Gastroesophageal sphincter (tissue), 4 donors: ENCODE measurements at regions not wholly inside any gene's neighbourhood (a gene's known extent, or its start where the extent isn't known, plus 50 kb on each side); places are given as distances from the start of the nearest gene placed in this dataset.

Experiments
- ATAC-seq: fragments of 150-250 bp; one replicate; pipeline ENCODE4 v1.9.1; 2016; ENCODE audit warnings: mild to moderate bottlenecking, moderate library complexity
- H3K27ac ChIP-seq, 4 donors: fragments of 200-600 bp; sonication (generic) in 3 of 4; 1 replicate in 3 of 4; 2 replicates in 1 of 4; pipeline ENCODE4 v1.5.1; 2016 to 2019
- H3K27me3 ChIP-seq: fragments of 200-600 bp; sonication (generic); one replicate; pipeline ENCODE4 v1.5.1; 2019
- H3K36me3 ChIP-seq, 2 donors: fragments of 200-600 bp; sonication (generic); one replicate each; pipeline ENCODE4 v1.5.1; 2019; ENCODE audit warnings: control low read depth in 1 of 2
- H3K4me1 ChIP-seq, 3 donors: fragments of 200-600 bp; sonication (generic); 1 replicate in 2 of 3; 2 replicates in 1 of 3; pipeline ENCODE4 v1.5.1; 2016 to 2019; ENCODE audit warnings: control low read depth in 2 of 3
- H3K4me3 ChIP-seq, 2 donors: fragments of 200-600 bp; sonication (generic); one replicate each; pipeline ENCODE4 v1.5.1; 2019; ENCODE audit warnings: mild to moderate bottlenecking in 1 of 2, moderate library complexity in 1 of 2
- H3K9me3 ChIP-seq, 3 donors: fragments of 200-600 bp; sonication (generic); one replicate each; pipeline ENCODE4 v1.5.1; 2017 to 2019; ENCODE audit warnings: control low read depth in 2 of 3
- CTCF ChIP-seq, 4 experiments: fragments of 200-600 bp in 2 of 4; fragments of 450-650 bp in 2 of 4; sonication (generic) in 1 of 4; IDR thresholded peaks; one replicate each; pipeline ENCODE4 v1.5.1; 2017 to 2019; ENCODE audit warnings: antibody characterized with exemption in 4 of 4, mild to moderate bottlenecking in 2 of 4, moderate library complexity in 2 of 4
- EP300 ChIP-seq: sonication (generic); formaldehyde crosslinking; IDR thresholded peaks from one replicate; pipeline ENCODE4 v1.6.1; 2017; ENCODE audit warnings: antibody characterized with exemption, mild to moderate bottlenecking
- POLR2A ChIP-seq, 2 donors: fragments of 450-650 bp; IDR thresholded peaks; one replicate each; pipeline ENCODE4 v1.6.1; 2017; ENCODE audit warnings: antibody characterized with exemption in 2 of 2, mild to moderate bottlenecking in 2 of 2, moderate library complexity in 1 of 2
- POLR2AphosphoS5 ChIP-seq: sonication (generic); formaldehyde crosslinking; IDR thresholded peaks from one replicate; pipeline ENCODE4 v1.6.1; 2017; ENCODE audit warnings: antibody characterized with exemption
- WGBS, 2 donors: methylation state at CpG; one replicate each; pipeline ENCODE4 v1.1.5; 2018; ENCODE audit warnings: low coverage in 1 of 2; 5-methylcytosine and 5-hydroxymethylcytosine counted together

DNA sequence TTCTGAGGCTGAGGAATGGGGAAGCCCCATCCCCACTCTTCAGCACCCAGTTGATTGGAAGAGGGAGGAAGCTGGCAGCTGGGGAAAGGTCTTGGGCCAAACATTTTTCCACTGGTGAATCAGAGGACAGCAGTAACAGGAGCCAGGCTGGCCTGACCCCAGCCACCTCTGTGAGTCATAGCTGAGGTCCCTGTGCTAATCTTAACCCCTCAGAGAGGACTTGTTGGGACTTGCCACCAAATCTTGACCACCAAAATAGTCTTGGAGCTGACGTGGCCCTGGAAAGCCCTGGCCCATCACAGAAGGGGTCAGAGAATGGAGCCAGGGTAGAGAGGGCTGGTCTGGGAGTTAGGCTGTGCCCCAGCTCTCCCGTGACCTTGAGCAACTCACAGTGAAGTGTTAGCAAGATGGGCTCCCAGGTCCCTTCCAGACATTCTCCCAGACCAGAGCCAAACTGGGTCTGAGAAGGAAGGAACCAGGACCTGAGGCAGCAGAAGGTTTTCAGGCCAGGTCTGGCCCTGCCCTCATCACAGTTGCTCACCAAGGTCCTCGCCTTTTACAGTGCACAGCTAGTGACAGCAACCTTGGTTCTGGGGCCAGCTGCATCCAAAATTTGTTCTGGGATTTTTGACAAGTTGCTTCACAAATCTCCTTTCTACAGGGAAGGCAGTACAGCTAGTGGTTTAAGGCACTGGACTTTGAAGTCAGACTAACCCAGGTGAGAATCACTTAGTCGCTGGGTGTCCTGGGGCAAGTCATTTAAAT lies 266.6 kb downstream of the CYP26B1 start:
- Histone ChIP-seq H3K4me1 (peaks cover 0 to 33% (median 16%) of the 10 kb centered on the region in 3 donors), H3K9me3 (peaks cover 0 to 16% (median 0%) of the 10 kb centered on the region in 3 donors), H3K36me3 (no peaks in the 10 kb centered on the region), H3K27ac (no peak overlapping the region), H3K27me3 (no peaks in the 10 kb centered on the region), H3K4me3 (no peak overlapping the region)
- TF ChIP-seq POLR2AphosphoS5 (peak; percentile 60), CTCF (IDR thresholded peaks at IDR 0.05) (no peak)
- ATAC-seq: peak; percentile 68
- 68 to 88% methylated on average over 1 to 3 of the region's 4 CpGs for WGBS, 2 donors

- H3K36me3 ChIP-seq: no peaks in the 10 kb centered on the region
- 96 to 100% methylated on average over 1 to 3 of the region's 3 CpGs for WGBS, 2 donors
- no peak overlapping the region for H3K27ac ChIP-seq
- H3K27me3 ChIP-seq: no peaks in the 10 kb centered on the region
- ATAC-seq: no peak
- no peak overlapping the region for H3K4me3 ChIP-seq
- TF ChIP-seq POLR2A (IDR thresholded peaks at IDR 0.05): no peak
- TF ChIP-seq POLR2AphosphoS5: no peak
- TF ChIP-seq EP300: no peak
- no peak for TF ChIP-seq CTCF (IDR thresholded peaks at IDR 0.05)
- peaks cover 0 to 8% (median 0%) of the 10 kb centered on the region in 3 donors for H3K9me3 ChIP-seq
- peaks cover 0 to 33% (median 16%) of the 10 kb centered on the region in 3 donors for H3K4me1 ChIP-seq
These were observed 267.4 kb downstream of the CYP26B1 start for GRCh38 chr2:71880287-71880686.

DNA sequence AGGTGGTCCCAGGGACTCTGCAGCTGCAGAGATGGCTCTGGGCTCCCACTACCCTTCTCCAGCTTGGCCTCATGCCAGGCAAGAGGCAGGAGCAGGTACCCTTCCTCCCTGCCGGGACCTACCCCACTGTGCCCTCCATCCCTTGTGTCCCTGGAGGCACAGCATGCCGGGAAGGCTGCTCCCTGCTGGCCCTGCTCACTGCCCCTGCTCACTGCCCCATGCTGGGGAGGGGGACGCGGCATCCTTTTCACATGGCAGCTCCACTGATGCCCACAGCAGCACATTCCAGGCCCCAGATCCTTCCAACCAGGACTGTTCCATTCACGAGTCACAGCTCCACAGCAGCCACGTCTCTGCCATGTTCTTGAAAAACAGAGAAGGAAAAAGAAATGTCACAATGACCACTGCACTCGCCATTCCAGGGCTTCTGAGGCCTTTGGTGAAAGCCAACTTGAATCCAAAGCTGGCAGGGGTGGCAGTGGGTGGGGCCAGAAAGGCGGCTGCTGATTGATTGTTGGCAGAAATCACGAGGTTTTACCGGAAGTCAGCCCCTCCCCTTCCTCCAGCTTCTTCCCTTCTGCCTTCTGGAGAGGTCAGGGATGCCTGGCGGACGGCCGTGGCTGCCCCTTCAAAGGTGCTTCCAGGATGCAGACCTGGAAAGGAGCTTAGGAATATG lies 268.0 kb downstream of the CYP26B1 start:
- WGBS, 2 donors: 30 to 80% methylated on average over 2 to 5 of the region's 13 CpGs
- ATAC-seq: no peak
- TF ChIP-seq CTCF (IDR thresholded peaks at IDR 0.05) (no peak), EP300 (no peak), POLR2A (IDR thresholded peaks at IDR 0.05) (no peak)
- H3K4me3 ChIP-seq: no peak overlapping the region
- H3K9me3 ChIP-seq: peaks cover 0 to 4% (median 0%) of the 10 kb centered on the region in 3 donors
- no peaks in the 10 kb centered on the region for H3K27me3 ChIP-seq
- H3K36me3 ChIP-seq: no peaks in the 10 kb centered on the region
- H3K27ac ChIP-seq: no peak overlapping the region
- peaks cover 0 to 33% (median 16%) of the 10 kb centered on the region in 3 donors for H3K4me1 ChIP-seq

DNA sequence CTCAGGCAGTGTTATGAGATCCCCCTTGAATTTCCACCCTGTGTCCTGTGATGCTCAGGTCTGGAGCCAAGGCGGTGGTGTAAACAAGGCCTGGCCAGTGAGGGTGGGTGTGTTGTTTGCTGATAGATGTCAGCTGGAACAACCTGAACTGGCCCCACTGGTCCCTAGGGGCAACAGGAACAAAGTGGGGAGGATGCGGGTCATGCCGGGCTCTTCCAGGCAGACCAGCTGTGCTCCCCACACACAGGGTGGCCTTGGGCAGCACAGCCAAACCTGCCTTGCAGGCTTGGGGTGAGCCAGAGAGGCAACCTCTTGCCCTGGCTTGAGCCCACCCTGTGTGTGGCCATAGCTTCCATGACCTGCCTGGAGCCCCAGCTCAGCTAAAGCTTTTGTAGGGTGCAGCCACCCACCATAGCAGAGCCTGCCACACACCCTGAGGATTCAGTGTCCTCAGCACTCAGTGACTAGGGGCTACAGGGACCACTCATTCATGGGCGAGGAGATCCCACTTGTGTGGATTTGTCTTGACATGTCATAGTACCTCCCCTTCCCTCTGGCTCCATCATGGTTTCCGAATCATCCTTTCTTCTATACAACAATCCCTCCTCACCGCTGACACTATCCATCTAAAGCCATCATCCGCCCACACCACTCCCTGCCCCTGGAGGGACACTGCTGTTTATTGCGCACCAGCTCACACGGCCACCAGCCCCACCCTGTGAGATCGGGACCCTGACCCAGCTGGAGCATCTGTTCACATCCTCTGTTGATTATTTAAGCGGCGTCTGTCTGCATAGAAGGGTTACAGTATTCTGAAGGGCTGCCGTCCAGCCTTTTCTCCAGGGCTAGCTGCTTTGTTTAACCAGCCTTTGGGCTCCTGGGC lies 268.8 kb downstream of the CYP26B1 start:
- 80 to 90% methylated on average over 1 to 6 of the region's 13 CpGs for WGBS, 2 donors
- TF ChIP-seq CTCF (IDR thresholded peaks at IDR 0.05): no peak
- no peak for TF ChIP-seq EP300
- no peak for TF ChIP-seq POLR2A (IDR thresholded peaks at IDR 0.05)
- TF ChIP-seq POLR2AphosphoS5: no peak
- no peak for ATAC-seq
- no peak overlapping the region for H3K4me3 ChIP-seq
- H3K36me3 ChIP-seq: no peaks in the 10 kb centered on the region
- H3K9me3 ChIP-seq: no peaks in the 10 kb centered on the region
- no peaks in the 10 kb centered on the region for H3K27me3 ChIP-seq
- peaks cover 0 to 33% (median 16%) of the 10 kb centered on the region in 3 donors for H3K4me1 ChIP-seq
- H3K27ac ChIP-seq: no peak overlapping the region
